ENCODE measurements at regions not wholly inside any gene's neighbourhood (a gene's known extent, or its start where the extent isn't known, plus 50 kb on each side); places are given as distances from the start of the nearest gene placed in this dataset.

GRCh38 chr1:88421997-88422396, 262.1 kb upstream of the PKN2 start:
- TF ChIP-seq CTCF (conservative IDR thresholded peaks at IDR 0.05; ENCODE audit: low read depth, low read length) (no peak), EZH2phosphoT487 (IDR thresholded peaks at IDR 0.05; ENCODE audit: borderline replicate concordance, low read length) (no peak), EZH2 (IDR thresholded peaks at IDR 0.05; ENCODE audit: low read length, unreplicated experiment) (no peak)

All from PC-3 (cell line).